GM19395 (cell line): ENCODE measurements at regions not wholly inside any gene's neighbourhood (a gene's known extent, or its start where the extent isn't known, plus 50 kb on each side); places are given as distances from the start of the nearest gene placed in this dataset.

ENCODE experiments used
- ATAC-seq: cut with Tn5 transposase; IDR thresholded peaks from one replicate; pipeline ENCODE4 v1.9.1; 2021; ENCODE audit warnings: mild to moderate bottlenecking, moderate library complexity; ENCODE audit not compliant: unreplicated experiment

DNA sequence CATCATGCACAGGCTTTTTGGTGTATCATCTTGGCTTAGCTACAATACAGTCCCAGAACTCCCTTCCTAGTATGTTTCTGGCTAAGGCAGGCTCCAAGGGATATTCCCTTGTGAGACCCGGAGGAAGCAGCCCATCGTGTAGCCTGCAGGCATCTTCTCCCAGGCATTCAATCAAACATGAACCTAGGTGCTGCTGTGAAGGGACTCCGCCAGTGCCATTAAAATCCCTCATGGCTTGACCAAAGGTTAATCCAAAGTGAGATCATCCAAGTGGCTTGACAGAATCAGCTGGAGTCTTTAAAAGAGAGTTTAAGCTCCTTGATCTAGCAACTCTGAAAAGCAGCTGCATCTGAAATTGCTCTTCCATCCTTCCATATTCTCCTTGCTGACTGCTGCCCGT lies 333.9 kb downstream of the DIRAS2 start:
- ATAC-seq = no peak

DNA sequence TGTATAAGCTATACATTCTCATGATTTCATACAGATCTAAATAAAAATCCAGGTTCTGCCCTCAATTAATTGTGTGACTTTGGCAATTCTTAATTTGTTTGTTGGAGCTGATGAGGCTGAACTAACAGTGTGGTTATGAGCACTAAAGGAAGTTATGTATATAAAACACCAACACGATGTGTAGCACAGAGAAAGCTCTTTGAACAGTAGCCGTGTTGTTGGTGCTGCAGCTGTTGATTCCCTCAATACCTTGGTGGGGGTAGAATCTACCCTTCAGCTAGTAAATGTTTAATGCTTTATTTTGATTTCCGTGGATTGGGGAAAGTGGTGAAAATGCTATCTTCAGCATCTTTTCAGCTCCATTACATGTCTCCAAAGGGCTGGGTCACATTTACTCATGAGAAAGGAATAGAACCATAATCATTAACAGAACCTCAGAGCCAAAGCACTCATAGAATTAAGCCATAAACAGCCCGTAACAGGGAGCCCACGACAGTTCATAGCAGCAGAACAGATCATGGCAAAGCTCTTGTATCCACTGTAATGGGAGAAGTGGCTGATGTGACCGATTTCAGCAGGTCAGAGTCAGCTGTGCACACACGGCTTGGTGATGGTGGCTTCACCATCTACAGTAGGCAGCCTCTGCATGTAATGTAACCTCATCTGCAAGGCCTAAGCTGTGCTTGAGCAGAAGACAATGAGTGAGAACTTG lies 332.7 kb downstream of the DIRAS2 start:
- no peak for ATAC-seq

DNA sequence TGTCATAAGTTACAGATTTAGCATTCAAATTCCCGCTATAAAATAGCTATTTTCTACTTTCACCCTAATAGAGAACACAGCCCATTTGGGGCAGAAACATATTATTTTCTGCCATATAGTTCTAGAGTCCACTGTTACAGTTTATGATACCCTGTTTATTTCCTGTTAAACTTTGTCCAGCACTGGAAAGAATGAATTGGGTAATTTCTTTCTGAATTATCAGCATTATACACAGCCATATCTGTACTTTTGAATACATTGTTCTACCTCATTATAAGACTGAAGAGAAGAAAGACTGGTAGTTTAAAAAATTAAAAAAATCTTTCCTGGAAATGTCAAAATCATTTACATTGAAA lies 332.1 kb downstream of the DIRAS2 start:
- ATAC-seq = no peak

DNA sequence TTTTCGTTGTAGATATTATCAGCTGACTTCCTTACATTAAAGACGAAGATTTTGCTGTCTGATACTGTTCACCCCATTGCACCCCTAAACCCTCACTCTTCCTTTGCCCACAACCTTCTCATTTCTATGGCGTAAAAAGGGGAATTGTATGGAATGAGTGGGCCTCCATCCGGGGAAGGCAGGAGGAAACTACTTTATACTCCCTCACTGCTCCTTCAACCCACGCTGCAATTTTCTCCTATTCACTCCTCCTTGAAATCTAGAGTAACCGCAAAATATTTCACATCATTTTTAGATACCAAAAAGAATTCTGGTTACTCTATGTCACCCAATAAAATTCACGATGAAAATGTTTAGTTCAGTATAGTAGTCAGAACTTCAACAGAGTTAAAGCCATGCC lies 330.8 kb downstream of the DIRAS2 start:
- no peak for ATAC-seq

DNA sequence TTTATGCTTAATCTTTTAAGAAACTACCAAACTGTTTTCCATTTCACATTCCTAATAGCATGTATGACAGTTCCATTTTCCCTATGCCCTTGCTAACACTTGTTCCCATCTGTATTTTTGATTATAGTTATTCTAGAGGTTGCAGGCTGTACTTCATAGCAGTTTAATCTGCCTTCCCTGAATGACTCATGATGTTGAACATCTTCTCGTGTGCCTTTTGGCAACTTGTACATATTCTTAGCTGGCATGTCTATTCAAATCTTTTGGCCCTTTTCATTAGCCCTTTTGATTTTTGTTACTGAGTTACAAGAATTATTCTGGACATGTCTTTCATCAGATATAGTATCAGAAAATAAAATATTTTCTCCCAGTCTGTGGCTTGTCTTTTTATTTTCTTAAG lies 320.3 kb downstream of the DIRAS2 start:
- no peak for ATAC-seq

DNA sequence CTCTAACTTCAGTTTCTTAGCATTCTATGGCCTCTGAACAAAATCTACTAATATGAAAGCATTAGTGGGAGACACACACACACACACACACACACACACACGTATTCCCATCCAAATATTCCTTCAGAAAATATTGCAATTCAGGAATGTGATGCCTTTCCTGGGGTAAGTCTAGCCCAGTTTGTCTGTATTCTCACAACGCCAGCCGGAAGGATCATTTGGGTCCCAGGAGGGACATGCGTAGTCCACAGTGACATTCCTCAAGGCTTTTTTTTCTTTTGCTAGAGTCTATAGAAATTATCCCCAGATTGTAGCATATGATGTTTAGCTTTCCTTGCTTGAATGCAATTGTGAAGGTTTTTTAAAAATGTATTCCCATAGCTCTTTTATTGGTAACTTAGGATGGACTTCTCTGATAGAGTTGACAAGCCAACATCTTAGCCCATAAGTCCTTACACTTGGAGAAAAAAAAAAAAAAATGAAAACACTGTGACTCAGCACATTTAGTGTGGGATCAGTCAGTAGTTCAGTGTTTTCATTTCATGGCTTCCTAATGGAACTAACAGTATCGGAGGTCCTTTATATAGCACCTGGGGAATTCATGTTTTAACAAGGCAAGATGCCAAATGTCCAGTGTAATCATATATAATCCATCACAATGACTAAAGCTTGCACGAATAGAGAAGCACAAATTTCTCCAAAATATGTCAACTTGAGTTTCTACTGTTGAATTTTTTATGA lies 316.5 kb downstream of the DIRAS2 start:
- no peak for ATAC-seq

DNA sequence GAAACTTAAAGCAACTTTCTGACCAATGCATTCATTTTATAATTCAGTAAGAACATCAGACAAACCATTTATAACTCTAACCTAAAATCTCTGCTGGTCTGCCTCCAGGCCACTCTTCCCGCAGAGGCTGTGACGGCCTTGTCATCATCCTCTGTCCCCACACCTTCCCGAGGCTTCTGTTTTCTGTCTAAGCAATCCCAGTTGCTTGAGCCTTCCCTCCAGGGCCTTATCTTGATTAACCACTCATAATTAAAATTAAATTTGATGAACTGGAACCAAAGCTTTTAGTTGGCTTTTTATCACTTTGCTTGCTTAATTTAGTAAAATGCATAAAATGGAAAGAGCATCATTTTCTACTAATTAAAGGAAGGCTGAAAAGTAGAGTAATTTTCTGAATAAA lies 312.4 kb downstream of the DIRAS2 start:
- ATAC-seq = no peak

DNA sequence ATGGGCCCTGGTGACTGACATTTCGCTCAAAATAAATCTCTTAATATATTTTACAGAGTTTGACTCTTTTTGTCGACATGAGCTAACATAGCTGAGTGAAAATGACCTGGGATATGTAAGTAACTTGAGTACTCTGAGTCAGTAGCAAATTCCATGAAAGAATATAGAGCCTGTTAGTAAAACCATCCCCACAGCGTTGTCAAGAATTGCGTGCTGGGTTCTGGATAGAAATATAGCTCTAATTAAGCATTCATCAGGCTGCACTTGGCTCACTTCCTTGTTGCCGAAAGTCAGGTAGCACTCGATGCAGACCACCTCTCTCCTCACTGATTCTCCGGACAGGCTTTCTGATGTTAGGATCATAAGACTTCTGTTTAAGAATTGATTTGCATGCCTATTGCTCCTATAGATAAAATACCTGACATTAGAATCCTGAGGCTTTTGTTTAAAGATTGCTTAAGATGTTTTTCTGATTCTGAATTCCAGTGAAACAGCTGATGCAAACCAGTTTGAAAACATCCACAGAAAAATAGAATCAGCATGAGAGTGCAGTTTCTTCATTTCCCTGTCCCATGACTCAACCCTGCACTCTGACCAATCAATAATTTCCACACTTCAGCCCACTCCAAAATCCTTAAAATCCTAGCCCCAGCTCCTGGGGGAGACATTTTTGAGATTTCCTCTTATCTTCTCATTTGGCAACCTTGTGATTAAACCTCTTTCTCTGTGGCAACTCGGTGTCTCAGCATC lies 310.6 kb downstream of the DIRAS2 start:
- ATAC-seq = no peak

DNA sequence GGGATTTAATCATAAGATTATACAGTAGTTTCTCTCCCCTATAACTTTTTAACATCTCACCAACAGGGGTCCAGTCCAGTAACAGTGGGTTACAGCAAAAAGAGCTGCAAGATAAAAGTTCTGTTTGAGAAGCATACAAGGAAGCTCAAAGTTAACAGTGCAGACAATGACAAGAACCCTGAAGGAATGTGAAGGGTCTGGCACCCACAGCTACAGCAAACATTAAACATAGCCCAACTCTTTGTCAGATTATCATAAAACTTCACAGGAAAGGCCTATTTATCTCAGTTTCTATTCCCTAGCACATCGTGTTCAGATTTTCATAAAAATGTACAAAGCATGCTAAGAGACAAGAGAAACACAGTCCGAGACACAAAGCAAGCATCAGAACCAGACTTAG lies 309.4 kb downstream of the DIRAS2 start:
- ATAC-seq = no peak

DNA sequence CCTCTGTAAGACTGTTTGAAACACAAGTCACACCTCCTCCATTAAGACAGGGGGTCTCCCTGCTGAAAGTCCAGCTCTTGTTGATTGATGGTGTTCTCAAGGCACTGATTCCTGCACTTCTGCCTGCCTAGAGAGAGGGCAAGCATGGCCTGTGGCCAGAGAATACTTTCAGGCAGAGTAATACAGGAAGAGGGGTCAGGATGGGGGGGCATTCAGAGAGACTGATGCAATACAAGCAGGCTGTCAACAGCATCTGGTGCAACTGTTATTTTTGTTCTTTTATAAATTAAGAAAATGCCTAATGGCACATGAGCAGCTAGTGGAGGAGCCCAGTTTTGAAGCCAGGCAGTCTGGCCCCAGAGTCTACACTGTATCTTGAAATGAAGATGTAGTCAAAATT lies 302.2 kb downstream of the DIRAS2 start:
- no peak for ATAC-seq

DNA sequence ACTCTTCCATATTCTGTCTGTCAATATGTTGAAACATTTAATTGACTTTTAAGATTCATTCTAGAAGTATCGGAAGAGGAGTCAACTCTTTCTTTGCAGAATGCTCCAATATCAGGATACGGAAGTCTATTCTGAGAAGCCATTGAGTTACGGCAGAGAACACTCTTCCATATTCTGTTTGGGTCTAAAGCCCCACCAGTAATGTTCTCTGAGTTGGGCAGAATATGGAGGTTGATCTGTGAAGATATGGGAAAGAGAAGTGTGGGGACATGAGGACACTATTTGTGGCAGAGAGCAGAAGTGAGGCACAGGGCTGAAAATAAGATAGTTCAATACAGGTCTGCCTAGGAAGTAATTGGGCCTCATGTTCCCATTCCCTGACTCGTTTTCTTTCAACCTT lies 300.0 kb downstream of the DIRAS2 start:
- ATAC-seq = no peak

DNA sequence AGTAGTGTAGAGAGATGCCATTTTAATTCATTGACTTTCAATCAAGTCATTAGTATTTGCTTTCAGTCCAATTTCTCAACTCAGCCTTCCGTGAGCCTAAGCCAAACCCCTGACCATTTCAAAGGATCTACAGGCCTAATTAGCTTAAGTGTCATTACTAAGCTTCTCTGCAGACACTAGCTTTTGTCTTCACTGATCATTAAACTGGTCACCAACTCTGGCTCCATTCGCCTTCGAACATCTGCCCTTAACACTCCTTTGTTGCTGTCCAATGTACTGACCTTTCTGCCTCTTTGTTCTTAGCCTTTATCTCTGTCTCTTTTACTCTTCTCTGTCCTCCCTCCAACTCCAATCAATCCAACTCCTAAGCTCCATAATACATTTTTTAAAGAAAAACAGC lies 299.3 kb downstream of the DIRAS2 start:
- no peak for ATAC-seq

DNA sequence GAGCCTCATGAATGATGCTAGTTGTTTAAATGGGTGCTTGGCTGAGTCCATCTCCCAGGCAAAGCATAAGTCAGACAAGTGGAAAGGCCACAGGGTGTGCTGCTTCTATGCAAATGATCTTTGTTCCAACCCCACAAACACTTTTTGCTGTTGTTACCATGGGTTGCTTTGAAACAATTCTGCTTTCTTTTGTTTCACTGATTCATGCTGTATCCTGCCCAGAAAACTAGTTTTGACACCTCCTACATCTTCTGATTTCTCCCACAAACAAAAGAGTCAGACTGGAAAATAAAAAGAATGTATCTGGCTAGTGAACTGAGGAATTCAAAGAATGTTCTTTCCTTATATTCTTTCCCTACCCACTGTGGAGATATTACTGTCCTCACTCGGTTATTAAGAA lies 298.6 kb downstream of the DIRAS2 start:
- no peak for ATAC-seq

DNA sequence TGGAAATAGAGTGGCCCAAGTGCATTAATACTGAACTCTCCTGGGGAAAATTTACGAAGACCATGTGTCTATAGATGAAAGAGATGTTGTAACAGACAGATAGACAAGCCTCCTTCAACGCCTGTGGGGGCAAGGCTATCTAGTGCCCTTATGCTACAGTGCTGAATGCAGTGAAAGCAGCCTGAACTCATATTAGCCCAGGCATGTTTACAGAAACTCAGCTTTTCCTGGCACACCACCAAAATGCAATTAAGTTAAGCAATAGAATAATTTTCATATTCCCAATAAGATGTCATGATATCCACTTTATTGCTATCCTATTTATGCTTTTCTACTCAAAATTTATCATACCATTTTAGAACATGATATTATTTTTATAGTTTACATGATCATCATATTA lies 277.0 kb downstream of the DIRAS2 start:
- ATAC-seq = no peak

DNA sequence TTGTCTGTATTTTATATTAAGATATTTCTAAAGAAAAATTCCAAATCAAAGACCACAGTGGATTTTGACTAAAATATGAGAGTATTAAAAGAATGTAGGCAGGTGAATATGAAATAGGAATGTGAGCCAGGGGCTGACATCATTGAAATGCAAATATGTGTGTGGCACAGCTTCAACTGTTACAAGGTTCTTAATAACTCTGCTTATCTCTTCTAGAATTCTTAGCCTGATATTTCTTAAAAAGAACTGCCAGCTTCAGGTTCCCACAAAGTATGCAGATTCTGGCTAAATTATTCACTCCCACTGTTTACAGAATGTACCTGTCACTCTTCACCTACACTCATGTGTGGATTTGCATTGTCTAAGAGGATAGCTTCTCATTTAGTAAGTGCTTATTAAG lies 274.4 kb downstream of the DIRAS2 start:
- no peak for ATAC-seq

DNA sequence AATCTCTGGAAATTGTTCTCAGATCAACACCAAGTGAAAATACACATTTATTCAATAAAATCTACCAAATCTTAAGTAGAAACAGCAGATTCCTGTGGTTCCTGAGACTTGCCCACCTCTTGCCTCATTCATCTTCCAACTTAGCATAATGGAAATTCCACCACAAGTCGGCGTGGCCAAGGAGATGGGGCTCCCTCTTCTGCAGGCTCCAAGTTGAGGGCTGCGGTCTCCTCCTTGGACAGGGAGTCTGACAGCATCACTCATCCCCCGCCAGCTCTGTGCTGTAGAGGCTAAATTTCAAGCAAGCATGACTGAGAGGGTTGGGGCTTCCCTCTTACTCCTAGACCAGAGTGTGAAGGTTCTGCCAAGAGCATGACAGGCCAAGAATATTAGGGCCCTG lies 273.7 kb downstream of the DIRAS2 start:
- ATAC-seq = no peak

DNA sequence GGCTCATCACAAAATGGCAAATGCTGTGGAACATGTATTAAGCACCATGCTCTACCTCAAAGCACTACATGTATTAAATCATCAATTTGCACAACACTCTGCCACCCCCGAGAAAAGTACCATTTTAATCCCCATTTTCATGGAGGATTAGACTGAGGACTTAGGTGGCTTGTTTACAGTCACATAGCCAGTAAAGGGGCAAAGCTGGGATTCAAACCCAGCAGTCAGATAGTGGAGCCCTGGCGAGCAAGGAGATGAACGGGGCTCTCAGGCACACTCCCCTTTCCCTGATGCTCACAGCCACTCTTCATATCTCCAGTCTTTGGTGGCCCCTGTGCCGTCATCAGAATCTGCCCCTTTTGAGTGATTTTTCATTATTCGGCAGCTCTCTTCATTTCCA lies 262.9 kb downstream of the DIRAS2 start:
- ATAC-seq = no peak

DNA sequence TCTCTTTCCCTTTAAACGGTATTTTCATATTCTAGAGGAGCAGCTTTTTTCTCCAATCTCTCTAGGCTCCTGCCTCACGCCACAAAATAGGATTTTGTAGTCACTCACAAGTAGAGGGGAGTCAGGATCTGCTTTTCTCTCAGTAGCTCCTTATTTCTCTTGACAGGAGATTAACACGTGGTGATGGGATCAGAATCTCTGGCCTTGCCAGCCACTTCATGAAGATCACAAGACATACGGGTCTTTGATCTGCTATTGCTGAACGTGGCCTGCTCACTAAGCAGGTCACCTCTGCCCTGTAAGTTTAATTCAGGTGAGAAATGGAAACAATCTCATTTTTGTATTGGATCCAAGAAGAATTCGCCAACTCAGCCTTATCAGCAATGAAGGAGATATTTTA lies 257.5 kb downstream of the DIRAS2 start:
- no peak for ATAC-seq

DNA sequence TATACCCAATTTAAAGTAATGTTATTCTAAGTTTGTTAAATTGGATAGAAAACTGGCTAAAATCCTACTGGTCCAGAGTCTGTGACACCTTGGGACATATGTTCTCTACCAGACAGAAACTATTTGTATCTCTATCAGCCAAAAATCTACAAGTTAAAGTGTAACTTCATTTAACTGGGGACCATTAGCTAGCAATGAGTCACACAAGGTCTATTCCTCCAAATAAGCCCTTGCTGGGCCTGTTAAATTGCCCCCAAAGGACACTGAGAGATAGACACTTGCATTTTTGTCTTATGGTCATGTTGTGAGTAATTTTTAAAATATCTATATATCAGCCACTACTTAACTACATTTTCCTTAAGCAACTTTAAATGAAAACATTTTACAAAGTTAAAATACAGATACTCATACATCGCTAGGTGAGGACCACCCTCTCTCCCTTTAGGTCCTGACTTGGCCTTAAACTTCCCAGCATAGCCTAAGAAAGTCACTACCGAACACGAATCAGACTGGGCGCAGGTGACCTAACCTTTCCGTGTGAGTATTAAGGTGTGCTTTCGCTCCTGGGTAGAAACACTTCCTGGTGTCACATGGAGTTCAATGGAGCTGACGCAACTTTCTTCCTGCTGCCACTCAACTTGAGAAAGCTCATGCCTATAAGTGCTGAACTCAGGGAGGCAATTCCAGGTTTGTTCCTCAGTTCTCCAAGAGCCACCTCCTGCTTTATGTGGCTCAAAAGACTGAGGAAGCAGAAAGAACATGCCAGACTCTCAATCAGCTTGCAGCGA lies 249.1 kb downstream of the DIRAS2 start:
- no peak for ATAC-seq

DNA sequence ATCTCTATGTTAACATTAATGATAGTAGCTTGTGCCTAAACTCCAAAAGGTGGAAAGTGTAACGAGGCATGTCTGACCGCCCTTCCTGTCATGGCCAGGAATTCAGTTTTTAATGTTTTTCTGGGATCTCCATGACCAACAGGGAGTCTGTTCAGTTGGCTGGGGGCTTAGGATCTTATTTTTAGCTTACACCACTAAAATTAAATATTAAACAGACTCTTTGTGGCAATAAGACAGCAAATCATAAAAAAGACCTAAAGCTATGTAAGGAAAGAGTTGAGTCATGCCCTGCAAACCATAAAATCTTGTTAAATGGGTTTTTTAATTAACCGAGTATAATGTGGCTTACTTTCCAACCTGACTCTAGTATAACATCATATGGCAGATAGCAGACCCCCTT lies 247.8 kb downstream of the DIRAS2 start:
- no peak for ATAC-seq

DNA sequence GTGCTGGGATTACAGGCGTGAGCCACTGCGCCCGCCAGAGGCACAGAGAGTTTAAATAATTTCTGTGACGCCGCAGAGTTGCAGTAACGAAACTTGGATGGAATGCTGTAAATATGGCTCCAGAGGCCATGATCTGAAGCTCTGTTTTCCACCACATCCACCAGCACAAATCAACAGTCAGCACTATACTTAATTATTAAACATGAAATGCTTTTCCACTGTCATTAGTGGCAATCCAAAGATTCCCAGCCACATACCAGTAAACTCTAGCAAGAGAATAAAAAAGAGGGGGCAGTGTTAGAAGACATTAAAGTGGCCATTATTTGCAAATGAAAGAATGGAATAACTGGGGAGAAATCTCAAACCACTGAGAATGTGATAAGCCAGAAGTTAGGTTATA lies 242.5 kb downstream of the DIRAS2 start:
- ATAC-seq = no peak
